Skeletal muscle cell (primary cell): ENCODE measurements at regions not wholly inside any gene's neighbourhood (a gene's known extent, or its start where the extent isn't known, plus 50 kb on each side); places are given as distances from the start of the nearest gene placed in this dataset.
"Not testable (repeated sequence)": the region's sequence is repeated elsewhere in the genome, so short reads cannot be mapped to it uniquely, and the experiment has no call there.

Experiments
- DNase-seq: peaks from one replicate; pipeline ENCODE4 v3.0.0-alpha.2; 2010; ENCODE audit warnings: low read depth
- H3K4me3 ChIP-seq: 2 replicates; pipeline ENCODE4 v1.5.1; 2011; ENCODE audit warnings: low read depth, mild to moderate bottlenecking, control low read depth, low read length, moderate library complexity

- DNase-seq = no peak
- no peak overlapping the region for H3K4me3 ChIP-seq
These were observed 89.9 kb upstream of the CPEB2 start for GRCh38 chr4:14912426-14912825.

- DNase-seq = no peak
- no peak overlapping the region for H3K4me3 ChIP-seq
These were observed 87.3 kb upstream of the CPEB2 start for GRCh38 chr4:14915018-14915417.

GRCh38 chr4:14916554-14917297, 85.6 kb upstream of the CPEB2 start:
- no peak for DNase-seq
- H3K4me3 ChIP-seq = no peak overlapping the region

GRCh38 chr4:14917298-14917633, 85.0 kb upstream of the CPEB2 start:
- H3K4me3 ChIP-seq = no peak overlapping the region
- DNase-seq = no peak

GRCh38 chr4:14918336-14918735, 83.9 kb upstream of the CPEB2 start:
- H3K4me3 ChIP-seq = no peak overlapping the region
- no peak for DNase-seq

GRCh38 chr4:14919785-14920184, 82.5 kb upstream of the CPEB2 start:
- DNase-seq = no peak

GRCh38 chr4:14920237-14920636, 82.0 kb upstream of the CPEB2 start:
- H3K4me3 ChIP-seq = no peak overlapping the region
- no peak for DNase-seq

More at GRCh38 chr4:14919785-14920184, 82.5 kb upstream of the CPEB2 start:
- H3K4me3 ChIP-seq = no peak overlapping the region

GRCh38 chr4:14920759-14921320, 81.4 kb upstream of the CPEB2 start:
- H3K4me3 ChIP-seq = no peak overlapping the region
- no peak for DNase-seq

- not testable (repeated sequence) for DNase-seq, H3K4me3 ChIP-seq
These were observed 80.5 kb upstream of the CPEB2 start for GRCh38 chr4:14921781-14922180.

- DNase-seq = no peak
- H3K4me3 ChIP-seq = no peak overlapping the region
These were observed 78.0 kb upstream of the CPEB2 start for GRCh38 chr4:14924076-14924811.

GRCh38 chr4:14924812-14925344, 77.4 kb upstream of the CPEB2 start:
- no peak for DNase-seq
- H3K4me3 ChIP-seq = no peak overlapping the region

GRCh38 chr4:14925471-14925870, 76.8 kb upstream of the CPEB2 start:
- DNase-seq = no peak
- H3K4me3 ChIP-seq = no peak overlapping the region

GRCh38 chr4:14926368-14926767, 75.9 kb upstream of the CPEB2 start:
- no peak for DNase-seq
- H3K4me3 ChIP-seq = no peak overlapping the region

GRCh38 chr4:14928035-14928434, 74.2 kb upstream of the CPEB2 start:
- DNase-seq = no peak
- no peak overlapping the region for H3K4me3 ChIP-seq

- DNase-seq = no peak
- no peak overlapping the region for H3K4me3 ChIP-seq
These were observed 72.6 kb upstream of the CPEB2 start for GRCh38 chr4:14929669-14930068.

- H3K4me3 ChIP-seq = no peak overlapping the region
- DNase-seq = no peak
These were observed 67.4 kb upstream of the CPEB2 start for GRCh38 chr4:14934704-14935390.

GRCh38 chr4:14943749-14944148, 58.5 kb upstream of the CPEB2 start:
- DNase-seq = no peak
- H3K4me3 ChIP-seq = no peak overlapping the region

- H3K4me3 ChIP-seq = no peak overlapping the region
- no peak for DNase-seq
These were observed 49.9 kb upstream of the CPEB2 start for GRCh38 chr4:14952352-14952751.
